Lower leg skin (tissue), 3 donors: ENCODE measurements at regions not wholly inside any gene's neighbourhood (a gene's known extent, or its start where the extent isn't known, plus 50 kb on each side); places are given as distances from the start of the nearest gene placed in this dataset.

Source experiments
- CTCF ChIP-seq, 3 donors: fragments of 450-650 bp; IDR thresholded peaks; one replicate each; pipeline ENCODE4 v1.5.1; 2016; ENCODE audit warnings: antibody characterized with exemption in 3 of 3, mild to moderate bottlenecking in 3 of 3, moderate library complexity in 2 of 3
- POLR2A ChIP-seq, 2 donors: fragments of 450-650 bp; IDR thresholded peaks; one replicate each; pipeline ENCODE4 v1.6.1; 2016 to 2017; ENCODE audit warnings: antibody characterized with exemption in 2 of 2, mild to moderate bottlenecking in 1 of 2, moderate library complexity in 1 of 2

GRCh38 chr11:106461148-106461691 is 383.8 kb downstream of the AASDHPPT start:
- TF ChIP-seq CTCF (IDR thresholded peaks at IDR 0.05) (no peak), POLR2A (IDR thresholded peaks at IDR 0.05) (no peak)
